NCI-H187 (cell line): ENCODE measurements at regions not wholly inside any gene's neighbourhood (a gene's known extent, or its start where the extent isn't known, plus 50 kb on each side); places are given as distances from the start of the nearest gene placed in this dataset.
"Not testable (repeated sequence)": the region's sequence is repeated elsewhere in the genome, so short reads cannot be mapped to it uniquely, and the experiment has no call there.

Experiments used
- DNase-seq, 2 experiments: peaks; one replicate each; lab custom pipeline; 2025; lab: John Stamatoyannopoulos, UW

DNA sequence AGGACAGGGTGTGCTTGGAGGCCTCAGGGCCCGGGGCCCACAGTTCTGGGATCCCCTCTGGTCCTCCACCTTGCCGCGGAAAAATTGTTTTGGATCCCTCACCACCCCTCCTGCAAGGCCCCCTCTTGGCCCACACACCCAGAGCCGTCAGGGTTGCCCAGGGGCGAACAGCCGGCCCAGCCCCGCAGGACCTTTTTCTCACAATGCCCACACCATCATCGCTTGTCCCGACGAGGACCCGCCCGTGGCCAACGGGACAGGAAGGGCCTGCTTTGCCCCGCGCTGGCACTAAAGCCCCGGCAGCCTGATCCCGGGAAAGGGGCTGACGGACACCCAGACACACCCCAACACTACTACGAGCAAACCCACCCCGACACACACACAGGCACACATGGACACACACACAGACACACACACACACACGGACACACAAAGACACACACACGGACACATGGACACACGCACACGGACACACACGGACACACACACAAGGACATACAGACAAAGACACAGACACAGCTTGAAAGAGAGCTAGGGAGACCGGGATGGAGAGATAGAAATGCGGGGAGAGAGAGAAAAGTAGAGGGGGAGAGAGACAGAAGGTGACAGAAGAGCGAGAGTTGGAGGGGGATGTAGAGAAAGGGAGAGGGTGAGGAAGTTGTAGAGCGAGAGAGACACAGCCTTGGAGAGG is 1493.5 kb upstream of the DEFB115 start:
- no peak for DNase-seq

DNA sequence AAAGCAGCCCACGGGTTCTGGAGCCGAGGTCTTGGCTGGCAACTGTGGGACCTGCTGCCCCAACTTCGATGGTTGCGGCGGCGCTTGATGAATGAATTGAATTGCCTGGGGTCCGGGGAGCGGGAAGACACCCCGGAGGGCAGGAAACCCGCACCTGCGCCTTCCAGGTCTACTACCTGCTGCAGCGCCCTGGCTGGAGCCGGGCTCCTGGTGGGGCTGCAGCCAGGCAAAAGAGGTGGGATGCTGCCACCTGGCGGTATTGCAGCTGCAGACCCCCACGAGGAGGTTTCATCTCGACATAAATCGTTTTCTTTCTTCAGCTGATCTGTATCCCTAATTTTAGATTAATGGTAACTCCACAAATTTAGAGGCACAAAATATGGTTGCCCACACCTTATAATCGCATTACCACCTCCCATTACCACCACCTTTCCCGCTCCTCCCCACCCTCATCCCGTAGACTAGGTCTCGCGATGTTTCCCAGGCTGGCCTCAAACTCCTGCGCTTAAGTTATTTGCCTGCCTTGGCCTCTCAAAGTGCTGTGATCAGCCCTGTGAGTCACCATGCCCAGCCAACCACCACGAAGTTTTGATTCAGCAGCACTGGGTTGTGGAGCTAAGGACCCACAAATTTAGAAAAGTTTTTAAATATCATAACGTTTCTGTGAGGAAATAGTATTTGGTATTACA is 1492.4 kb upstream of the DEFB115 start:
- DNase-seq: not testable (repeated sequence)

- DNase-seq: not testable (repeated sequence)
These were observed 1479.4 kb upstream of the DEFB115 start for GRCh38 chr20:29778033-29778432.

DNA sequence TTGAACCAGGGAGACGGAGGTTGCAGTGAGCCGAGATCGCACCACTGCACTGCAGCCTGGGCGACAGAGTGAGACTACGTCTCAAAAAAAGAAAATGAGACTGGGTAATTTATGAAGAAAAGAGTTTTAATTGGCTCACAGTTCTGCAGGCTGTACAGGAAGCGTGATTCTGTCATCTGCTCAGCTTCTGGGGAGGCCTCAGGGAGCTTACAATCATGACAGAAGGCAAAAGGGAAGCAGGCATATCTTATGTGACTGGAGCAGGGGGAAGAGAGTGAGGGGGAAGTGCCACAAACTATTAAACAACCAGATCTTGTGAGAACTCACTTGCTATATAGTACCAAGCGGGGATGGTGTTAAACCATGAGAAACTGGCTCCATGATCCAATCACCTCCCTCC is 1476.2 kb upstream of the DEFB115 start:
- DNase-seq: not testable (repeated sequence)

DNA sequence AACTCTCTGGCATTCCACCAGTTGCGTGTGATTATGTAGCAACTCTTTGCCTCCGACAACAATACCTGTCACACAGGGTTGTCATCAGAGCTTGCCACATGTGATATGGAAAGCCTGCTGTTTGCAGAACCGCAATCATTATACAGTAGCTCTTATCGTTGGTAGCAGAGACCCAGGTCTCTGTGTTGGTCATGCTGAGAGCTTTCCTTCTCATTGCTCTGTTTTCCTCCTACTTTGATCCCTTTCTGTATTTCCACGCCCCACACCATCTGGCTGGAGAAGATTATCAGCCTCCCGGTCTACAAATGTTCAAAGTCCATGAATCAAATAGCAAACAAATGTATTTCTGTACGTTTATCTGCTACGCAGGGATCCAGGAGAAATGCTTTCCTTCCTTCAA is 1475.6 kb upstream of the DEFB115 start:
- DNase-seq: not testable (repeated sequence)

GRCh38 chr20:29787456-29787855 is 1470.0 kb upstream of the DEFB115 start:
- not testable (repeated sequence) for DNase-seq

DNA sequence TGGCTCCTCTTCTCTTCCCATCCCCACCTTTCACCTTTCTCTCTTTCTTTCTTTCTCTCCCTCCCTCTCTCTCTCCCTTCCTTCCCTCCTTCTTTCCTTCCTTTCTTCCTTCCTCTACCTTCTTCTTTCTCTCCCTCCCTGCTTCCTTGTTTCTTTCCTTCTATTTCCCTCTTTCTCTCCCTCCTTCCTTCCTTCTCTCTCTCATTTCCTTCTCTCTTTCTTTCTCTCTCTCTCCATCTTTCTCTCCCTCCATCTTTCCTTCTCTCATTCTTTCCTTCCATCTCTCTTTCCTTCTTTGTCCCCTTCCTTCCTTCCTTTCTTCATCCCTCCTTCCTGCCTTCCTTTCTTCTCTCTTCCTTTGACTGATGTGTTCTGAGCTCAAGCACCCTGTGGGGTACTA is 1467.0 kb upstream of the DEFB115 start:
- no peak for DNase-seq

- DNase-seq: not testable (repeated sequence)
These were observed 1426.0 kb upstream of the DEFB115 start for GRCh38 chr20:29831508-29831907.

DNA sequence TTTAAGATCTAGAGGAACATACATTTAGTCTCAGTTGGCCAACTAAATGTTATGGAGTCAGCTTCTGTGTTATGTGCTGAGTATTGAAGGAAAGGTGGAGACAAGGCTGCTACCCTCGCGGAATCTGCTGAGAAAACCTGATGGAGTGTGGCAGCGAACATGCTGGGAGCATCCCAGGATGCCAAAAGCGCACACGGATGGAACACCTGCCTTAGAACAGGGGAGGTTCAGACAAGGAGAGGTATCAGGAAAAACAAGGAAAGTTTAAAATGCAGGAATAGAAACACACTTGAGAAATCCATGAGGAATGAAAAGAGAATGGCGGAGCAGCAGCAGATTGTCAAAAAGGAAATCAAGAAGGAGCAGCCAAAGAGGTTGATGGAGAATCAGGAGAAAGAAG is 1389.5 kb upstream of the DEFB115 start:
- not testable (repeated sequence) for DNase-seq

DNA sequence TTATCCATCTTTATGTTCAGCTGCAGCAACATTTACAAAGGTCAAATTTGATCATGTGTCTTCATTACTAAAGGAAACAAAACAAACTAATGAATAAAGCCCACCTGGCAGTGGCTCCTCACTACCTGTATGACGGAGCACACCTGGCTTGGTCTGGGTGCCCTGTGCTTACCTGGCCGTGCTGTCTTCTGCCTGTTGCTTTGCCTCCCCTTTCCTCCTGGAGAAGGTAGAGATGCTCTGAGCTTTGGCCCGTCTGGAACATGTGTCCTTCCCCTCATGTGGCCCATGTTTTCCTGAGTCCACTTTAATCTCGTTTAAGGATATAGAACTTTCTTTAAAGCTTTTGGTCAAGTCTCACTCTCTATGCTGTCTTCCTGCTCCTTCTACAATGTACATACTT is 1388.8 kb upstream of the DEFB115 start:
- DNase-seq: not testable (repeated sequence)

GRCh38 chr20:29871816-29872215 is 1385.6 kb upstream of the DEFB115 start:
- DNase-seq: not testable (repeated sequence)

- DNase-seq: no peak
These were observed 1383.5 kb upstream of the DEFB115 start for GRCh38 chr20:29873946-29874345.

- DNase-seq: no peak
These were observed 1382.8 kb upstream of the DEFB115 start for GRCh38 chr20:29874476-29875202.

- DNase-seq: not testable (repeated sequence)
These were observed 1382.0 kb upstream of the DEFB115 start for GRCh38 chr20:29875321-29876083.

GRCh38 chr20:29876084-29876910 is 1381.2 kb upstream of the DEFB115 start:
- DNase-seq: not testable (repeated sequence)

DNA sequence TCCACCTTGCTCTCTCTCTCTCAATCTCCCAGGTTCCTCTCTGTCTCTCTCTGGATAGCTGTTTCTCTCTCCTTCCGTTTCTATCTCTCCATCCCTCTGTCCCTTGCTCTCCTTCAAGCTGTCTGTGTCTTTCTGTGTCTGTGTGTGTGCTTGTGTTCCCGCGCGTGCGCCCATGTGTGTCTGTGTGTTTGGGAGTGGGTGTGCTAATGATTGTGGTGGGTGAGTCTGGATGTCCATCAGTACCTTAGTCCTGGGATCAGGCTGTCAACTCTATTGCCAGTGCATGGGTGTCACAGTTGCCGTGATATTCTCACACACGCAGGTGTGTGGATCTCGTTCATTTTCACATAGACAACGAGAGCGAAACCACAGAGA is 1380.6 kb upstream of the DEFB115 start:
- no peak for DNase-seq

- not testable (repeated sequence) for DNase-seq
These were observed 1379.8 kb upstream of the DEFB115 start for GRCh38 chr20:29877411-29878280.

DNA sequence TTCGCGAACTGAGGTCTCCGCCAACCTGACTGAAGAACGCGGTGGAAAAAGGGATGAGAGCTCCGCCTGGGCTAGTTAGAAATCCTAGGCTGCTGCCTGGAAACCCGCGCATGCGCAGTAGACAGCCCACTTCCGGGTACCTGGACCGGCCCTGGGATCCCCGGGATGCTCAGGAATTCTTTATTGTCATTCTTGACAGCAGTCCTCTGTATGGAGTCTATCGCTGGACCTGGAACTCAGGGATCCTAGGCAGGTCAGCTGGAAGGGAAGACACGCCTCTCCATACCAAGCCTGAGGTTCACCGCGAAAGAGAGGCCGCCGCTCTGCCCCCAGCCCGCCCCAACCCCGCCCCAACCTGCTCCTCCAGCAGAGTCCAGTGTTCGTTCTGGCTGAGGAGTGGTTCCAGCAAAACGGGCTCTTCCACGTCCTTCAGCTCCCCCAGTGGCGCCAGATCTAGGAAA is 1379.2 kb upstream of the DEFB115 start:
- peak; percentile 7 to 37 for DNase-seq

- DNase-seq: no peak
These were observed 1378.6 kb upstream of the DEFB115 start for GRCh38 chr20:29878777-29879442.

DNA sequence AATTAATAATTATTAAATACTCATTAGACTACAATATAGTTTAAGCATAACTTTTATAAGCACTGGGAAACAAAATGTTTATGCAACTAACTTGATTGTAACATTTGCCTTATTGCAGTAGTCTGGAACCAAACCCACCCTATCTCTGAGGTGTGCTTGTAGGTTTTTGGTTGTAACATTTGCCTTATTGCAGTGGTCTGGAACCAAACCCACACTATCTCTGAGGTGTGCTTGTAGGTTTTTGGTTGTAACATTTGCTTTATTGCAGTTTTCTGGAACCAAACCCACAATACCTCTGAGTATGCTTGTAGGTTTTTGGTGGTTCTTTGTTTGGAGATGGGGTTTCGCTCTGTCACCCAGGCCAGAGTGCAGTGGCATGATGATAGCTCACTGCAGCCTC is 1376.4 kb upstream of the DEFB115 start:
- not testable (repeated sequence) for DNase-seq
